Stimulated activated naive CD8-positive, alpha-beta T cell treated with anti-CD3 and anti-CD28 coated beads, Interleukin-15, amount 100 ng/mL, for 72 hours (primary cell): ENCODE measurements at regions not wholly inside any gene's neighbourhood (a gene's known extent, or its start where the extent isn't known, plus 50 kb on each side); places are given as distances from the start of the nearest gene placed in this dataset.
"Not testable (repeated sequence)": the region's sequence is repeated elsewhere in the genome, so short reads cannot be mapped to it uniquely, and the experiment has no call there.

Experiments
- ATAC-seq: fragments of 150-1000 bp; cut with Tn5 transposase; 2 replicates; pipeline ENCODE4 v1.10.0; 2021; ENCODE audit warnings: mild to moderate bottlenecking, moderate library complexity
- DNase-seq, 2 donors: peaks; one replicate each; pipeline ENCODE4 v3.0.0; 2021 to 2022
- H3K27ac Mint-ChIP-seq, 2 donors: one replicate each; pipeline ENCODE4 v1.8.0; 2022; ENCODE audit warnings: mild to moderate bottlenecking in 2 of 2, mixed read lengths in 2 of 2, moderate library complexity in 2 of 2
- H3K27me3 Mint-ChIP-seq: one replicate; pipeline ENCODE4 v1.8.0; 2022; ENCODE audit warnings: mixed read lengths
- H3K4me1 Mint-ChIP-seq: one replicate; pipeline ENCODE4 v1.8.0; 2022; ENCODE audit warnings: mild to moderate bottlenecking, mixed read lengths
- H3K4me3 Mint-ChIP-seq, 2 donors: one replicate each; pipeline ENCODE4 v1.8.0; 2022; ENCODE audit warnings: mild to moderate bottlenecking in 2 of 2, mixed read lengths in 2 of 2, moderate library complexity in 1 of 2
- H3K9me3 Mint-ChIP-seq, 2 donors: one replicate each; pipeline ENCODE4 v1.8.0; 2022; ENCODE audit warnings: mixed read lengths in 2 of 2

DNA sequence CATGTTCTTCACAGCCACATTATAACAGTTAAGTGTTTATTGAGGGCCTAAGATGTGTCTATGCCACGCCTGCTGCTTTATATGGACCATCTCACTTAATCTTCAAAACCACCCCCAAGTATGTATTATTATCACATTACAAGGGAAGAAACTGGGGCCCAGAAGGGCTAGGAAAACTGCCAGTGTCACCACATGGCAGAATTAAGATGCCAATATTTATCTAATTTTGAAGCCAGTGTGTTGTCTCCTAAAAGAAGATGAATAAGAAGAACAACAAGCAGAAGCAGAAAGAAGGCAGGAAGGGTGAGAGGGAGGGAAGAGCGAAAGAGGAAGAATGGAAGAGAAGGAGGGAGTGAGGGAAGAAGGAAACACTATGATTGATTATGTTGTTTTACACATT is 491.3 kb upstream of the IL12A start:
- no peak for ATAC-seq
- H3K27ac Mint-ChIP-seq: no peak overlapping the region

DNA sequence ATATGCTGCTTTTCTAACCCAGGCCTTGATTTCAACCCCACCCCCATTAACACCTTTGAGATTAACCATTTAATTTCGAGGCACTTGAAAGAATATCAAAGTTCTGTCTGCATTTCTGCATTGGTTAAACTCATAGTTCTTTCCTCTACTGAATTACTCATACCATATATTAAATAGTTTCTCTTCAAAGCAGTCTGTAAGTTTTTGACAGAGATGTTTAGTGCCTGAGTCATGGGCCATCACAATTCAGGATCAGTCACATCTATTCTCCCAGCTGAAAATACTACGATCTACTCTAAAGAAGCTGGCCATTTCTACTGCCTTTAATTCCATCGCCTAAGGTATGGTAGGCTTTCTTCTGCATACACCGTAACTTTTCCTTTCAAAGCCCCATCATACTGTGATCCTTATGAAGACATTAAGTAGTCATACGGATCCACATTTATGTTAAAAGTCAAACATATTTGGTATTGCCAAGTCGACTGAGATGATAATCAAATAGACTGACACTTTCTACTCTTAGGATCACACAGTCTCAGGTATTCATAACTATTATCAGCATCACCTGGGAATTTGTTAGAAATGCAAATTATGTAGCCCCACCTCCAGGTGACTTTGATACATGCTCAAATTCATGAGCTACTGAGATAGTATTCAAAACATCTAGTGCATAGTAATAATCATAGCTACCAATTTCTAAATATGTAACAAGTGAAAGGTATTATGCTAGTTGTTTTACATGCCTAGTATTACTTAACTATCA is 489.4 kb upstream of the IL12A start:
- Mint-ChIP-seq H3K4me1 (no peaks in the 10 kb centered on the region), H3K9me3 (no peaks in the 10 kb centered on the region), H3K27ac (no peak overlapping the region), H3K27me3 (no peaks in the 10 kb centered on the region), H3K4me3 (no peak overlapping the region)
- no peak for DNase-seq
- ATAC-seq: no peak

More for the DNA sequence above, 491.3 kb upstream of the IL12A start:
- Mint-ChIP-seq H3K4me1 (no peaks in the 10 kb centered on the region), H3K9me3 (no peaks in the 10 kb centered on the region), H3K27me3 (no peaks in the 10 kb centered on the region), H3K4me3 (no peak overlapping the region)
- DNase-seq: no peak

DNA sequence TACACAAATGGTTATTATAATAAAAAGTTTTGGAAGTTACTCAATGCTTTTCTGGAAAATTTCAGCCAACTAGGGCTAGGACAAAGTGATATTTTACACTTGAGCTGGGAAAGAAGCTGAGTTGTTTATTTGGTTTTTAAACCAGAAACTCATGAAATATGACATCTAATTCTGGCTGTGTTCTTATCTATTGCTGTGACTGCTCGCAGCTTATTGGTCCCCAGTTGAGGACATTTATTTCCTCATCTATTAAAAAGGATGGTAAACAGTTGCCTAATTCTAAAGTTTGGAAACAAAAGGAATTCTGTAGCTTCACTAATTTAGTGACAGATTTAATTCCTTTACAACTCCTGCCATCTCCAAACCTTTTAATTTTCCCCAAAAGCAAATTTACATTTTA is 487.6 kb upstream of the IL12A start:
- no peak for DNase-seq

GRCh38 chr3:159502986-159503385 is 485.6 kb upstream of the IL12A start:
- DNase-seq: no peak
- Mint-ChIP-seq H3K27me3 (no peaks in the 10 kb centered on the region), H3K4me3 (no peak overlapping the region), H3K27ac (peak overlapping the region in 1 of 2 donors; percentile 84), H3K9me3 (peaks cover 6 to 7% of the 10 kb centered on the region in 2 donors), H3K4me1 (no peaks in the 10 kb centered on the region)
- no peak for ATAC-seq

More for the DNA sequence above, 487.6 kb upstream of the IL12A start:
- Mint-ChIP-seq H3K27ac (no peak overlapping the region), H3K27me3 (no peaks in the 10 kb centered on the region), H3K9me3 (peaks cover 6 to 7% of the 10 kb centered on the region in 2 donors), H3K4me1 (no peaks in the 10 kb centered on the region), H3K4me3 (no peak overlapping the region)
- no peak for ATAC-seq

- ATAC-seq, H3K4me1 Mint-ChIP-seq, H3K27me3 Mint-ChIP-seq, H3K9me3 Mint-ChIP-seq, H3K27ac Mint-ChIP-seq, DNase-seq, H3K4me3 Mint-ChIP-seq: not testable (repeated sequence)
These were observed 477.6 kb upstream of the IL12A start for GRCh38 chr3:159510988-159511387.

DNA sequence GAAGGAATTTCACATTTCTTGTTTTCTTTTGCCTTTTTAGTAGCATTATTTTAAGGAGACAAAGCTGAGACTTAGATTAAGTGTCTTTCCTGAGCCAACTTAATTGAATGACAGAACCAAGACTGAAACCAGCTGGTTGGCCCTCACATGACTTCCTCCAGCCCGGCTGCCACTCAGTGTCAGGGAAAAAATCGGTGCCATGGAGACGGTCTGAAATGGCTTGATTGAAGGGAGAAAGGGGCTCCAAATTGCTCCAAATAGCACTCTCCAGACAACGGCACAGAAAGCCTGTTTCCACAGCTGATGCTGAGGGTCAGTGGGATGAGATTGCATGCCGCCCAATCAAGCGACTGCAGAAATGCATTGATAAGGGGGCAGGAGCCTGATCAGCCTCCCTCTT is 475.2 kb upstream of the IL12A start:
- no peak overlapping the region for H3K4me3 Mint-ChIP-seq
- DNase-seq (no peak), ATAC-seq (no peak)
- H3K27me3 Mint-ChIP-seq: no peaks in the 10 kb centered on the region
- no peak overlapping the region for H3K27ac Mint-ChIP-seq
- H3K9me3 Mint-ChIP-seq: peaks cover 0 to 6% of the 10 kb centered on the region in 2 donors
- H3K4me1 Mint-ChIP-seq: no peaks in the 10 kb centered on the region

DNA sequence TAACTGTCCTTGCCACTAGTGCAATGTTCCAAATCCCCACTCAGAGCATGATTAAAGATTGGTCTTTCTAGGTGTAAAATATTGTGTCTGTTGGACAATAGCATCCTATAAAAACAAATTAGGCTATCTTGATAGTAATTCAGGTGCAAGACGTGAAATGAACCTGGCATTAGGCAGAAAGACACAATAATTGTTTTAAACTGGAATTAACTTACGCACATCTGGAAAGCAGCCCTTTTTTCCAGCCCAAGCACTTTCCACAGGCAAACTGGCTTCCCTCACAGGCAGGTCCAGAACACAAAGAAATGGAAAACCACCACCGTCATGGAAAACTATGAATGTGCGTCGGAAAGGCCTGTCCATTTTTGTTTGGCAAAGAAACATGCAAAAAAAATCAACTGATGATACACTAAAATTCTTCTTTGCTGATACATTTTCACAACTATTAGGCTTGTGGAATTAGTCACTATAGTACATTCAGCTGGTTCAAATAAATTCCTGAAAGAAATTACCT is 474.7 kb upstream of the IL12A start:
- peaks cover 0 to 6% of the 10 kb centered on the region in 2 donors for H3K9me3 Mint-ChIP-seq
- no peak for DNase-seq
- H3K4me3 Mint-ChIP-seq: no peak overlapping the region
- ATAC-seq: no peak
- H3K27ac Mint-ChIP-seq: no peak overlapping the region
- no peaks in the 10 kb centered on the region for H3K27me3 Mint-ChIP-seq
- no peaks in the 10 kb centered on the region for H3K4me1 Mint-ChIP-seq

DNA sequence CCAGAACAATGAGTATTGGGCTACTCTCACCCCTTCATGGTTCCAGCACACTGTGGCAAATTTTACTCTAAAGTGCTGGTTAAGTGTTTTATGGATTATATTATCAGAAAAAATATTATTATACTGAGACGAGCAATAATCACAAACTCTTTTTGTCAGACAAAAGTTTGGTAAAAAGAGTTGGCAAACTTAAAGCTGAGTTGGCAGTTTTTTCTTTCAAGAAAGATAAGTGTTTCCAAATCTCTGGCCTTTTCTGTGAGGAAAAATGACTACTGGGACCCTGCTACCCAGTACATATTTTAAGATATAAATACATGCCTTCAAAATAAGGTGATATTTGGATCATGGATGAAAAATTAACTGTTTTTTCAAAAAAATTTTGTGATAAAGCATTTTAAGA is 471.5 kb upstream of the IL12A start:
- Mint-ChIP-seq H3K4me3 (no peak overlapping the region), H3K4me1 (no peaks in the 10 kb centered on the region), H3K27ac (no peak overlapping the region), H3K27me3 (no peaks in the 10 kb centered on the region), H3K9me3 (no peaks in the 10 kb centered on the region)
- ATAC-seq (no peak), DNase-seq (no peak)

DNA sequence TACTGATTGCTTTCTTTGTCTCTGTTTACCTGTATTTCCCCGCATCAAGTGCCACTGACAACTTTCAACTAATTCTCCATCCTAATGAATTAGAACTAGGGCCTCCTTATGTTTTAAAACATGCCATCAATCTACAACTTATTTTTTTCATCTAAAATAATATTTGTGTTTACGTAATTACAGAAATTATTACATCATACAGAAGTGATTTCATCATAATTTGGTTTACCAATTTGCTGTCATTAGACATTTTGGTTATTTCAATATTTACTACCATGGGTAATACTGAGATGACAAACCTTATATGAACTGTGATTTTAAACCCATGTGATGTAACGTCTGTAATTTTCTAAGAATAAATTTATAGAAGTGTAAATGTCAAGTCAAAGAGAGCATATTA is 468.0 kb upstream of the IL12A start:
- no peak overlapping the region for H3K27ac Mint-ChIP-seq
- no peaks in the 10 kb centered on the region for H3K4me1 Mint-ChIP-seq
- DNase-seq (no peak), ATAC-seq (no peak)
- H3K9me3 Mint-ChIP-seq: no peaks in the 10 kb centered on the region
- no peaks in the 10 kb centered on the region for H3K27me3 Mint-ChIP-seq
- no peak overlapping the region for H3K4me3 Mint-ChIP-seq

GRCh38 chr3:159522276-159522675 is 466.4 kb upstream of the IL12A start:
- no peaks in the 10 kb centered on the region for H3K4me1 Mint-ChIP-seq
- H3K27me3 Mint-ChIP-seq: no peaks in the 10 kb centered on the region
- DNase-seq: no peak
- H3K27ac Mint-ChIP-seq: no peak overlapping the region
- ATAC-seq: no peak
- no peak overlapping the region for H3K4me3 Mint-ChIP-seq
- H3K9me3 Mint-ChIP-seq: no peaks in the 10 kb centered on the region

GRCh38 chr3:159528251-159528895 is 460.3 kb upstream of the IL12A start:
- no peaks in the 10 kb centered on the region for H3K27me3 Mint-ChIP-seq
- no peak overlapping the region for H3K27ac Mint-ChIP-seq
- ATAC-seq (no peak), DNase-seq (no peak)
- no peak overlapping the region for H3K4me3 Mint-ChIP-seq
- H3K4me1 Mint-ChIP-seq: no peaks in the 10 kb centered on the region
- peaks cover 0 to 7% of the 10 kb centered on the region in 2 donors for H3K9me3 Mint-ChIP-seq

DNA sequence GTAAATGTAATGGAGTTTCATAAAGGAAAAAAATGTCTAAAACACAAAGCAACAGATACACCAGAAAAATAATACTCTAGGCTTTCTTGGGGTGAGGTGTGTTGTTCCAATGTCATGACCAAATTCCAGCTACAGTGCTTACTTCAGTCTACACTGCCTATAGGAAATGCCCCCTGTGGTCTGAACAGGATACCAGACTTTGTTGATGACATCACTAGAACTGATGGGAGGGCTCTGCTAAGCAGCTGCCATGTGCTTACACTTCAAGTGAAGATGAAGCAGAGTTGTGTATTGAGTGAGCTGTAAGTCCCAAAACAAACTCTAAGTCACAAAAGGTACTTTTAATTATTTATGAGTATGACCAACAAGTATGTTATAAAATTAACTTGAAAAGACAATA is 456.1 kb upstream of the IL12A start:
- ATAC-seq (no peak), DNase-seq (no peak)
- Mint-ChIP-seq H3K4me1 (no peaks in the 10 kb centered on the region), H3K27me3 (no peaks in the 10 kb centered on the region), H3K27ac (no peak overlapping the region), H3K9me3 (peaks cover 0 to 19% of the 10 kb centered on the region in 2 donors), H3K4me3 (no peak overlapping the region)

GRCh38 chr3:159534496-159534895 is 454.1 kb upstream of the IL12A start:
- no peak overlapping the region for H3K27ac Mint-ChIP-seq
- DNase-seq (no peak), ATAC-seq (no peak)
- H3K4me1 Mint-ChIP-seq: no peaks in the 10 kb centered on the region
- peaks cover 4 to 19% of the 10 kb centered on the region in 2 donors for H3K9me3 Mint-ChIP-seq
- no peaks in the 10 kb centered on the region for H3K27me3 Mint-ChIP-seq
- no peak overlapping the region for H3K4me3 Mint-ChIP-seq

DNA sequence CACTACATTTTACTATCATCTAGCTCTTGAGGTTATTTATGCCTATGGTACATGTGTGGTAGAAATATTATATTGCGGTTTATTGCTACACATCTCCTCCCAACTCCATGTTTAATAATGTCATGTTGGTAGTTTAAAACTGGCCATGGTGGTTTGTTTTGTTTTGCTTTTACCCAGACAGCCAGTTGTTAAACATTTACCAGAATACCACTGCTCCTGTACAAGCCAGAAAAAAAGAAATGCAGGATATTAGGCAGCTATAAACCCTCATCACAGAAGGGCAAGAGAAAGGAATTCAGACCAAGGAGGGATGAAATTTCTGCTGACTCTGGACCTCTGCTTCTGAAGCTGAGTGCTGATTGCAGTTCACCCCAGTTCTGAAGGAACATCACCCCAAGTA is 451.8 kb upstream of the IL12A start:
- no peak overlapping the region for H3K27ac Mint-ChIP-seq
- no peak for ATAC-seq
- peaks cover 4 to 19% of the 10 kb centered on the region in 2 donors for H3K9me3 Mint-ChIP-seq
- no peak for DNase-seq
- H3K4me1 Mint-ChIP-seq: no peaks in the 10 kb centered on the region
- H3K27me3 Mint-ChIP-seq: no peaks in the 10 kb centered on the region
- H3K4me3 Mint-ChIP-seq: no peak overlapping the region

GRCh38 chr3:159538507-159538906 is 450.1 kb upstream of the IL12A start:
- peaks cover 4 to 12% of the 10 kb centered on the region in 2 donors for H3K9me3 Mint-ChIP-seq
- H3K4me3 Mint-ChIP-seq: no peak overlapping the region
- no peak for ATAC-seq
- H3K27me3 Mint-ChIP-seq: no peaks in the 10 kb centered on the region
- no peak overlapping the region for H3K27ac Mint-ChIP-seq
- no peak for DNase-seq
- no peaks in the 10 kb centered on the region for H3K4me1 Mint-ChIP-seq

DNA sequence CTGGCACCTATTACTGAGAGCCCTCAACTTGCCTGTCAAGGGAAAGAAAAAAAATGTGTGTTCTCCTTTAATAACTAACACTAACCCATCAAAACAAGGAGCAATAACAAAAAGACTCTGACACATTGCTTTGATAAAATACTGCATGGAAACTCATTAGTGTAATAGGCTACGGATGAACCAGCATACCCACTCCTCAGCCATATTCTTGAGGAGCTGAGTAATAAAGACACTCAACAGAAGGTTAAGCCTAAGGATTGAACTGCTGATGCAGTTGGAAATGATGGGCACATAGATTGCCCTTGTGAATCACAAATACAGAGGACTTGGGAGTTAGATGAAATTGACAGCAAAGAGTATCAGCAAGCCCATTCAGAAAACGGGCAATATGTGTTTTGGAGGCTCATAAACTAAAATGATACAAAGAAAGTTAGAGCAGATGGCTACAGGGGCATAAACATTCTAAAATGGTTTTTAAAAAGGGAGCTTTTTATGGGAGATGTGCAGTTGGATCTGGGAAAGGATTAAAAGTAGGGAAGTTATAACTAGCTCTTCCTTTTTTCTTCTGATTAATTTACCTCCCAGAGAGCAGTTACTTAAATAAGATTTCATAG is 447.6 kb upstream of the IL12A start:
- ATAC-seq: no peak
- DNase-seq: no peak
- no peak overlapping the region for H3K4me3 Mint-ChIP-seq
- H3K9me3 Mint-ChIP-seq: peaks cover 0 to 11% of the 10 kb centered on the region in 2 donors
- H3K4me1 Mint-ChIP-seq: no peaks in the 10 kb centered on the region
- H3K27ac Mint-ChIP-seq: no peak overlapping the region
- no peaks in the 10 kb centered on the region for H3K27me3 Mint-ChIP-seq
